Activated CD8-positive, alpha-beta T cell treated with anti-CD3 and anti-CD28 coated beads for 36 hours (primary cell): ENCODE measurements at regions not wholly inside any gene's neighbourhood (a gene's known extent, or its start where the extent isn't known, plus 50 kb on each side); places are given as distances from the start of the nearest gene placed in this dataset.
A peak's percentile ranks its signal among the peaks of the same experiment; 100 is the strongest.
"Not testable (repeated sequence)": the region's sequence is repeated elsewhere in the genome, so short reads cannot be mapped to it uniquely, and the experiment has no call there.

ENCODE experiments used
- ATAC-seq: fragments of 200-7000 bp; cut with Tn5 transposase; one replicate; pipeline ENCODE4 v1.10.0; 2021; ENCODE audit warnings: mild to moderate bottlenecking, moderate library complexity
- CTCF ChIA-PET: fragments of 350-600 bp; sonication (Branson Sonifier 250); formaldehyde crosslinking; loops from one replicate; lab custom pipeline; 2021; ENCODE audit warnings: antibody characterized with exemption; lab: Charles Lee
- POLR2A ChIA-PET: fragments of 350-600 bp; sonication (Branson Sonifier 250); formaldehyde crosslinking; loops from one replicate; lab custom pipeline; 2021; ENCODE audit warnings: antibody characterized with exemption; lab: Charles Lee
- DNase-seq: peaks from one replicate; pipeline ENCODE4 v3.0.0-alpha.2; 2020
- H3K27ac Mint-ChIP-seq: one replicate; pipeline ENCODE4 v1.8.0; 2021; ENCODE audit warnings: mild to moderate bottlenecking, mixed read lengths
- H3K27me3 Mint-ChIP-seq: one replicate; pipeline ENCODE4 v1.8.0; 2021; ENCODE audit warnings: mixed read lengths
- H3K36me3 Mint-ChIP-seq: one replicate; pipeline ENCODE4 v1.8.0; 2021; ENCODE audit warnings: low read depth, mixed read lengths
- H3K4me1 Mint-ChIP-seq: one replicate; pipeline ENCODE4 v1.8.0; 2021; ENCODE audit warnings: low read depth, mixed read lengths
- H3K4me3 Mint-ChIP-seq: one replicate; pipeline ENCODE4 v1.8.0; 2021; ENCODE audit warnings: mild to moderate bottlenecking, moderate library complexity, mixed read lengths
- H3K9me3 Mint-ChIP-seq: one replicate; pipeline ENCODE4 v1.8.0; 2021; ENCODE audit warnings: mixed read lengths
- intact Hi-C: fragments of 100-400 bp; cut with micrococcal nuclease; formaldehyde crosslinking; loops from one replicate; pipeline ENCODE4 v1.10.0; 2022

DNA sequence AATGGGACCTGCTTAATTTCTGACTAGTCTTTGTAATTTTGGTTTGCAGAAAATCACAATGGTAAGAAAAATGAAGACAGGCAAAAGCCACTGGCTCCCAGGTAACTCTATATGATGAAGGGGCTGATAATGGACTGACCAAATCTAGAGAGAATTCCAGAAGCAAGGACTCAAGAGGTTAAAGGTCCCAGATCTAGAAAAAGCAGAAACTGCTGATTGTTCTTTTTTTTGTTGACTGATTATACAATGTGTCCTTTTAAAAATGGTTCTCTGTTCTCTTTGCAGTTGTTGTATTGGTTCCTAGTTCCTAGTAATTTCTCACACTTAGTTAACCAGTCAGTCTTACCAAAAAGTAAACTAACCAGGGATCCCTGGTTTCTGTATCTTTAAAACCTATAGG lies 81.4 kb downstream of the PPIAL4C start:
- POLR2A ChIA-PET, H3K9me3 Mint-ChIP-seq, intact Hi-C loops, CTCF ChIA-PET, H3K27ac Mint-ChIP-seq, H3K27me3 Mint-ChIP-seq, H3K4me3 Mint-ChIP-seq, H3K4me1 Mint-ChIP-seq, H3K36me3 Mint-ChIP-seq, DNase-seq, ATAC-seq: not testable (repeated sequence)

DNA sequence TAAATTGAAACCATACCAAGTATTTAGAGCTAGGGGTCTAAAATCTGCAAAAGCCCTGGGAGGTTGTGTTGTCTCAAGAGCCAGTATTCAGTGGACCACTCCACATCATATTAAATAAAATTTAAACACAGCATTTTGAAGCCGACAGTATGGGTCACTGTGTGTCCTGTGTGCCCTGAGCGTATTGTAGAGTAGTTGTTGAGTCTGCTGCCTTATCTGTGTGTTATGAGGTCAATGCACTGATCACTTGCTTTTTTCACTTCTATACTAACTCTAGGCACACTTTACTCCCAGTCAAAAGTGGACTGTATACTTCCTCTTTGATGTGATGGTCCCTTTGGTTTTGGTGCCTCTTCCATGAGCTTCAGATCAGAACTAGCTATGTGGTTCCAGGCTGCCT lies 81.9 kb downstream of the PPIAL4C start:
- H3K27ac Mint-ChIP-seq, H3K36me3 Mint-ChIP-seq, H3K27me3 Mint-ChIP-seq, H3K4me3 Mint-ChIP-seq, H3K9me3 Mint-ChIP-seq, intact Hi-C loops, POLR2A ChIA-PET, CTCF ChIA-PET, ATAC-seq, H3K4me1 Mint-ChIP-seq, DNase-seq: not testable (repeated sequence)

DNA sequence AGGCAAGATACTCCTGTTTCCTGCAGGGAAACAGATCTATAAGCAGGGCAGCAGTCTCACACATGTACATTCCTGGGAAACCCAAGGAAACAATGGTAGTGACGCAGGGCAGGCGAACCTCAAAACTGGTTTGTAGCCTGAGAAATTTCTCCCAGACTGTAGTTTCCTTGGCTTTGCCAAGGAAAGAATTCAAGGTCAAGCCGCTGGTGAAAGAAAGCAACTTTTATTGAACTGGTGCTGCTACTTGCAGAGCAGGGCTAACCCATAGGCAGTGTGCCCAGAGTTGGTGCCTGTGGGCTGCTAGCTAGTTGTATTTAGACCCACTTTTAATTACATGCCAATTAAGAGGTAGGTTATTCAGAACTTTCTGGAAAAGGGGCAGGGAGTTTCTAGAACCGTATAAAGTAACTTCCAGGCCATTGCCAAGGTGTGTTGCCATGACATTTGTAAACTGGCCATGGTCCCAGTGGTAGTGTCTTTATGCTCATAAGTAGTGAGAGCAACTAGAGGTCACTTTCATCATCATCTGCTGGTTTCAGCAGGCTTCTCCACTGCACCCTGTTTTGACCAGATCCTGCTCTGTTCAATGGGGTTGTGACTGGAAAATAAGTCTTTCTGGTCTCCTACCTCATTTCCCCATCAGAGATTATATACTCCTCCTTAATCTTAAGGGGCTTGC lies 89.7 kb downstream of the PPIAL4C start:
- H3K9me3 Mint-ChIP-seq, intact Hi-C loops, H3K27ac Mint-ChIP-seq, CTCF ChIA-PET, ATAC-seq, H3K4me3 Mint-ChIP-seq, H3K4me1 Mint-ChIP-seq, DNase-seq, H3K36me3 Mint-ChIP-seq, POLR2A ChIA-PET, H3K27me3 Mint-ChIP-seq: not testable (repeated sequence)

DNA sequence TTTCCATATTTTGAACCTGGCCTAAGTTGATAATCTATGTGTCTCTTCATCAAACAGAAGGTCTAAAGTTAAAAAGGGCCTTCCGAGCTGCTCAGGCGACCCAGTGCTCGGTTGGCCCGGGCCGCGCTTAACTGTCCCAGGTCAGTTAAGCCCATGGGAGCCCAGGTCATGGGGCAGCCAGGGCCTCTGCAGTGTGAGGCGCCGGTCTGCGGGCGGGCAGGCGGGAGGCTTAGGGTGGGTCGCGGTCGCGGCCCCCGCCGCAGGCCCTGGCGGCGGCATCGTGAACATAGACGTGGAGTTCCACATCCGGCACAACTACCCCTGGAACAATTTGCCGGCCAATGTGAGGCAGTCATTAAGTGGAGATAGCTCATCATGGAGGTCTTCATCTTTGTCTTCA lies 91.3 kb downstream of the PPIAL4C start:
- not testable (repeated sequence) for H3K27ac Mint-ChIP-seq

DNA sequence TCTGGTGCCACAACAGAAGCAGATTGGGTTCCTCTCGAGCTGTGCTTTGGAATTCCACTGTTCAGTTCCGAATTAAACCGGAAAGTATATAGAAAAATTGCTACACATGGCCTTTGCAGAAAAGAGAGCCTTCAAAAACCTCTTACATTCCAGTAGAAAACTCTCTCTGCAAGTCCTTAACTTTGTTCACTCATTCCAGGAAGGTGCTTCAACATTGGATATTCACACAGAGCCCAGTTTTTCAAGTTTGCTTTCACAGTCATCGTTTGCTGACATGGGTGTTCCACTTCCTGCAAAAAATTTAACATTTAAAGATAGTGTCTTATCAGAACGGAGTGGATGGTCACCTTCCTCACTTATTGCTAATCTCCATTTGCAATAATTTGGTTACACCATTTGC lies 93.7 kb downstream of the PPIAL4C start:
- ATAC-seq, intact Hi-C loops, CTCF ChIA-PET, H3K36me3 Mint-ChIP-seq, POLR2A ChIA-PET, H3K27ac Mint-ChIP-seq, H3K27me3 Mint-ChIP-seq, DNase-seq, H3K4me3 Mint-ChIP-seq, H3K9me3 Mint-ChIP-seq, H3K4me1 Mint-ChIP-seq: not testable (repeated sequence)

More for the DNA sequence above, 91.3 kb downstream of the PPIAL4C start:
- H3K36me3 Mint-ChIP-seq, H3K9me3 Mint-ChIP-seq, H3K27me3 Mint-ChIP-seq, H3K4me1 Mint-ChIP-seq, H3K4me3 Mint-ChIP-seq, POLR2A ChIA-PET, CTCF ChIA-PET, ATAC-seq, DNase-seq, intact Hi-C loops: not testable (repeated sequence)

DNA sequence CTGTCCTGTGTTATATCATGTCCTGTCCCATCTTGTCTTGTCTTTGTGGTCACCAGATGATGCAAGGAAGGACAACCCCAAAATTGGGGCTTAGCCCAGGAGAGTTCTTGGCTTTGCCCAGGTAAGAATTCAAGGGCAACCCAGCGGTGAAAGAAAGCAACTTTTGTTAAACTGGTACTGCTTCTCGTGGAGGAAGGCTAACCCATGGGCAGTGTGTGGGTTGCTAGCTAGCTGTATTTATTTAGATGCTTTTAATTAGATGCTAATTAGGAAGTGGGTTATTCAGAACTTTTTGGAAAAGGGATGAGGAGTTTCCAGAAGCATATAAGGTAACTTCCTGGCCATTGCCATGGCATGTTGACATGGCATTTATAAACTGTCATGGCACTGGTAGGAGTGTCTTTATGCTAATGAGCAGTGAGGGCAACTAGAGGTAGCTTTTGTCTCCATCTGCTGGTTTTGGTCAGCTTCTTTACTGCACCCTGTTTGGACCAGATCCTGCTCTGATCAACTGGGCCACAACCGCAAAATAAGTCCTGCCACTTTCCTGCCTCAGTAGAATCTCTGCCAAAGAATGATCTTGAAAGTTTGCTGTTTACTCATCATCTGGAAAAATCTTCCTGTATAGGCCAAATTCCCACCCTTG lies 95.8 kb upstream of the FCGR1A start:
- H3K36me3 Mint-ChIP-seq, H3K9me3 Mint-ChIP-seq, POLR2A ChIA-PET, H3K27ac Mint-ChIP-seq, H3K4me1 Mint-ChIP-seq, intact Hi-C loops, H3K4me3 Mint-ChIP-seq, H3K27me3 Mint-ChIP-seq, CTCF ChIA-PET, DNase-seq: not testable (repeated sequence)
- ATAC-seq: peak; percentile 95

DNA sequence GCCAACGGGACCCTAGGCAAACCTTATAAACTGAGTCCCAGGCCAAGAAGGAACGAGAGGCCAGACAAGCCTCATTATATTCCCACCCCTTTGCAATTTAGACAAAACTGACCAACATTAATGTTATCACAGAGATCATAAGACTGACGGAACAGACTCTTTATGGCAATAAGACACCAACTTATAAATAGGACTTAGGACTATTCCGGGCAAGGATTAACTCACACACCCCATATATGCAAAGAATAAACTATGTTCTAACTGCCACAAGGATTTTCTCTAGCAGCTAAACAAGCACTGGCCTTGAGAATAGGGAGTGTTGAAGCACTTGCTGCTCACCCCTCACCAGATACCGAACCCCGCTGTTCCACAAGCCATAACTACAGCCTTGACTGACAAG lies 91.1 kb upstream of the FCGR1A start:
- H3K9me3 Mint-ChIP-seq, H3K36me3 Mint-ChIP-seq, CTCF ChIA-PET, H3K27me3 Mint-ChIP-seq, H3K27ac Mint-ChIP-seq, intact Hi-C loops, ATAC-seq, DNase-seq, POLR2A ChIA-PET, H3K4me3 Mint-ChIP-seq: not testable (repeated sequence)
- peaks cover 11% of the 10 kb centered on the region for H3K4me1 Mint-ChIP-seq

DNA sequence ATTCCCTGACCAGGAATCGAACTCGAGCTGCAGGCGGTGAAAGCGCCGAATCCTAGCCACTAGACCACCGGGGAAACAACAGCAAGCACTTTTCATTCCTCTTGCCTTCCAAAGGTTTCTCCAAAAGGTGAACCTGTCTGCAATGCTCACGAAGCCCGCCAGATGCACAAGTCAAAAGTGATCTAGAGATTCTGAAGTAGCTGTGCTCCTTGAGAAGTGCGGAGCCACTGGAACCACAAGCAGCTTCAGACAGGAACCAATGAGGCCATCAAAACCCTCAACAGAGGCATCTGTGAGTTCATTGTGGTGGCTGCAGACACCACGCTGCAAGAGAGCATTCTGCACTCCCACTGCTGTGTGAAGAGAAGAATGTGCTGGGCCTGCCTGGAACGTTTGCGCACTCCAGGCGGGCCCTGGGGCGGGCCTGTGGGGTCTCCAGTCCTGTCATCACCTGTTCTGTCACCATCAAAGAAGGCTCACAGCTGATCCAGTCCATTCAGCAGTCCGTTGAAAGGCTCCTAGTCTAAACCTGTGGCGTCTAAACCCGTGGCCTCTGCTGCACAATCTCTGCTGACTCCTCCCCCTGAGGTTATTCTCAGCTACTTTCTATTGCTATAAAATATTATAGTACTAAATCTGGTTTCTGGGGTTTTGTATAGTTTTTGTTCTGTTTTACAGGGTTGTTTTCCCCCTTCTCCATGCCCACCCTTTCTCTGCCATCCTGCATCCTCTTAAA lies 89.5 kb upstream of the FCGR1A start:
- H3K27ac Mint-ChIP-seq, H3K4me3 Mint-ChIP-seq: not testable (repeated sequence)
- H3K4me1 Mint-ChIP-seq: peaks cover 11% of the 10 kb centered on the region

DNA sequence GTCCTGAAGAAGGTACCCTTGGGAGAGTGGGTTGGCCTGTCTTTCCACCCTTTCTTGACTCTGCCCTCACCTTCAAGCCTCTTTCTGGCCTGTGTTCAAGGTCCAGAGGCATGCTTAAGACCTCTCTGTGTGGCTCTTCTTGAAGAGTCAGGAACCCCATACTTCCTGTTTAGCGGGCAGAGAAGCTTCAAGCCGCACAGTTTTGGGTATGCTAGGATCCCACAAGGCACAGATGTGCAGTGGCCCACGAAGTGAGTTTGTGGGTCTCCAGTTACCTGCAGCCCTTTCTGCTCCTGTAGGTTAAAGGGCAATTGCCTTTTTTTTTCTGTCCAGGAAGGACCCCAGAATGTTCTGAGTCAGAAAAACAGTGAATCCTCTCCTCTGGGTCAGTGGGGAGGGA lies 87.4 kb upstream of the FCGR1A start:
- peak; percentile 2 for DNase-seq

More for the DNA sequence above, 89.5 kb upstream of the FCGR1A start:
- H3K9me3 Mint-ChIP-seq, POLR2A ChIA-PET, H3K27me3 Mint-ChIP-seq, intact Hi-C loops, H3K36me3 Mint-ChIP-seq, CTCF ChIA-PET: not testable (repeated sequence)
- DNase-seq (peak; percentile 54), ATAC-seq (peak; percentile 79)

DNA sequence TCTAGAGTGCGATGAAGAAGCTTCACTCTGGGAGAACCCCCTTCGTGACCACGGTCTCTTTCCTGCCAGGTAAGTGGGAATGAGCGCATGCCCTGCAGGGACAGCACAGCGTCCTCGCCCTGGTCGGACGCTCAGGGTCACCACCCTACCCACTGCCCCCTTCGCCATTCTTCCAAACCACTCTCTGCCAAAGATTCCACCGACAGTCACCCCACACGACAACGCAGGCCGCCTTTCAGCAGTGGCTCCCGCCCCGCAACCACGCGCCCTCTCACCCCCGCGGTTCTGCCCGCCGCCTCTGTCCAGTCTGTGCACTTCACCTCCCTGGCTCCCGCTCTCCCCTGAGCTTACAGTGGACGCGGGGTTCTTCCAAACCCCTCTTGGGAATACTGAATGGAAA lies 82.3 kb upstream of the FCGR1A start:
- POLR2A ChIA-PET, CTCF ChIA-PET, intact Hi-C loops, ATAC-seq, H3K27ac Mint-ChIP-seq, H3K4me3 Mint-ChIP-seq, H3K4me1 Mint-ChIP-seq, H3K27me3 Mint-ChIP-seq, H3K36me3 Mint-ChIP-seq, H3K9me3 Mint-ChIP-seq: not testable (repeated sequence)
- DNase-seq: peak; percentile 6

More for the DNA sequence above, 87.4 kb upstream of the FCGR1A start:
- CTCF ChIA-PET, intact Hi-C loops, H3K9me3 Mint-ChIP-seq, H3K27ac Mint-ChIP-seq, H3K27me3 Mint-ChIP-seq, POLR2A ChIA-PET, H3K4me3 Mint-ChIP-seq, H3K36me3 Mint-ChIP-seq: not testable (repeated sequence)
- peaks cover 13% of the 10 kb centered on the region for H3K4me1 Mint-ChIP-seq
- ATAC-seq: peak; percentile 32

DNA sequence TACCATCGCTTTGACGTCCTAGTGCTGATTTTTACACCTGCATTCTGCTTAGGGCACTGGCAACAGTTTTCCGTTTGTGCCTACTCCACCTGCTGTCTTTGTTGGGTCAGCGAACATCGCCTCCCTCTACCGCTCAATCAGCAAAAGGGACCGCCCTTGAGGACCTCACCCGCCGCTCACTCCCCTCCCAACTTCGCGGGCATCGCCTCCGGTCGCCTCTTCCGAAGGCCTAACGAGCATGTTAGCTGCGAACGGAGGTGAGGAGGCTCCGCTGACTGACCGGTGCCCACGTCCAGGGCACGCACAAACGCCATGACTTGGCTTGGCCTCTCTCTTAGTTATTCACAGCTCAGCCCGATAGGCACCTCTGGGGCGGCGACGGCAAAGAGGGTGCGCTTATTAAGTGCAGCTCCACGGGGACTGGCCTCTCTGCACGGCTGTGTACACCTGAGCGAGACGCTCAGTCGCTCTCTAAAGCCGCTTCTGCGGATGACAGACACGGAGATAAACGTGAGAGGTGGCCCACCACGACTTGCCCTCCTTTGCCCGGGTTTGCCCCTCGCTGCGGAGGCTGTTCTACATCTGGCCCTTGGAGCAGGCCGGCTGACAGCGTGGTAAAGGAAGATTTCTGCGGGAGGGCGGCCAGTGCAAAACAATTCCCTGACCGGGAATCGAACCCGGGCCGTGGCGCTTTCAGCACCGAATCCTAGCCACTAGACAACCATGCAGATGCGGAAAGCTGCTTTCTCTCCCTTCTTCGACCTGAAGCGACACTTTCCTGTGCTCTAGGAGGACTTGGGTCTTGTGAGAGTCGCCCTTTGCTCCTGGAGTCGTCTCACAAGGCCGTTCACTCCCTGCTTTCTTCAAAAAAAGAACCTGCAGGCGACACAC lies 81.6 kb upstream of the FCGR1A start:
- CTCF ChIA-PET, H3K36me3 Mint-ChIP-seq, DNase-seq, POLR2A ChIA-PET, H3K27ac Mint-ChIP-seq, H3K27me3 Mint-ChIP-seq, intact Hi-C loops, H3K9me3 Mint-ChIP-seq, H3K4me3 Mint-ChIP-seq, H3K4me1 Mint-ChIP-seq: not testable (repeated sequence)
- ATAC-seq: peak; percentile 79
